Skeletal muscle tissue (tissue), 3 donors: ENCODE measurements at regions not wholly inside any gene's neighbourhood (a gene's known extent, or its start where the extent isn't known, plus 50 kb on each side); places are given as distances from the start of the nearest gene placed in this dataset.

Experiments
- H3K27ac ChIP-seq: one replicate; pipeline ENCODE4 v1.7.0; 2013; ENCODE audit warnings: mild to moderate bottlenecking, low read depth, low read length, inconsistent platforms
- H3K27me3 ChIP-seq, 3 donors: one replicate each; pipeline ENCODE4 v1.7.0; 2013; ENCODE audit warnings: low read length in 3 of 3; ENCODE audit not compliant: control insufficient read depth in 3 of 3, insufficient read depth in 3 of 3
- H3K36me3 ChIP-seq, 3 donors: one replicate each; pipeline ENCODE4 v1.7.0; 2013; ENCODE audit warnings: low read length in 3 of 3; ENCODE audit not compliant: control insufficient read depth in 3 of 3, insufficient read depth in 3 of 3
- H3K4me1 ChIP-seq, 3 donors: one replicate each; pipeline ENCODE4 v1.7.0; 2013; ENCODE audit warnings: low read length in 3 of 3, mild to moderate bottlenecking in 3 of 3; ENCODE audit not compliant: control insufficient read depth in 3 of 3, insufficient read depth in 3 of 3
- H3K4me3 ChIP-seq, 3 donors: one replicate each; pipeline ENCODE4 v1.7.0; 2013; ENCODE audit warnings: low read length in 3 of 3
- H3K9ac ChIP-seq, 3 donors: one replicate each; pipeline ENCODE4 v1.7.0; 2013; ENCODE audit warnings: low read length in 3 of 3, mild to moderate bottlenecking in 3 of 3, moderate library complexity in 2 of 3, low read depth in 1 of 3
- H3K9me3 ChIP-seq, 3 donors: one replicate each; pipeline ENCODE4 v1.7.0; 2013; ENCODE audit warnings: low read length in 3 of 3; ENCODE audit not compliant: control insufficient read depth in 3 of 3
- donor health status: Osteomylitis.

- Histone ChIP-seq H3K4me3 (no peak overlapping the region), H3K4me1 (peaks cover 0 to 2% (median 0%) of the 10 kb centered on the region in 3 donors), H3K36me3 (no peaks in the 10 kb centered on the region), H3K27me3 (no peaks in the 10 kb centered on the region), H3K27ac (no peak overlapping the region), H3K9me3 (no peaks in the 10 kb centered on the region), H3K9ac (no peak overlapping the region)
These were observed 295.4 kb upstream of the ZNF521 start for GRCh38 chr18:25647404-25647803.

- Histone ChIP-seq H3K27ac (no peak overlapping the region), H3K4me1 (peaks cover 0 to 2% (median 0%) of the 10 kb centered on the region in 3 donors), H3K4me3 (no peak overlapping the region), H3K9me3 (no peaks in the 10 kb centered on the region), H3K27me3 (no peaks in the 10 kb centered on the region), H3K36me3 (no peaks in the 10 kb centered on the region), H3K9ac (no peak overlapping the region)
These were observed 295.0 kb upstream of the ZNF521 start for GRCh38 chr18:25646971-25647370.

- no peaks in the 10 kb centered on the region for H3K27me3 ChIP-seq
- H3K9ac ChIP-seq = no peak overlapping the region
- H3K27ac ChIP-seq = no peak overlapping the region
- no peaks in the 10 kb centered on the region for H3K9me3 ChIP-seq
- no peaks in the 10 kb centered on the region for H3K4me1 ChIP-seq
- H3K36me3 ChIP-seq = no peaks in the 10 kb centered on the region
- no peak overlapping the region for H3K4me3 ChIP-seq
These were observed 287.6 kb upstream of the ZNF521 start for GRCh38 chr18:25639596-25639995.

GRCh38 chr18:25633563-25633962, 281.6 kb upstream of the ZNF521 start:
- Histone ChIP-seq H3K36me3 (no peaks in the 10 kb centered on the region), H3K27ac (no peak overlapping the region), H3K9me3 (no peaks in the 10 kb centered on the region), H3K27me3 (no peaks in the 10 kb centered on the region), H3K4me3 (no peak overlapping the region), H3K9ac (no peak overlapping the region), H3K4me1 (no peaks in the 10 kb centered on the region)

- Histone ChIP-seq H3K27ac (no peak overlapping the region), H3K27me3 (no peaks in the 10 kb centered on the region), H3K4me1 (no peaks in the 10 kb centered on the region), H3K9me3 (peaks cover 0 to 5% (median 2%) of the 10 kb centered on the region in 3 donors), H3K9ac (no peak overlapping the region), H3K36me3 (no peaks in the 10 kb centered on the region), H3K4me3 (no peak overlapping the region)
These were observed 278.7 kb upstream of the ZNF521 start for GRCh38 chr18:25630682-25631081.

GRCh38 chr18:25621682-25622081, 269.7 kb upstream of the ZNF521 start:
- Histone ChIP-seq H3K36me3 (no peaks in the 10 kb centered on the region), H3K4me3 (no peak overlapping the region), H3K4me1 (no peaks in the 10 kb centered on the region), H3K27me3 (no peaks in the 10 kb centered on the region), H3K9ac (no peak overlapping the region), H3K9me3 (peaks cover 0 to 8% (median 0%) of the 10 kb centered on the region in 3 donors), H3K27ac (no peak overlapping the region)

- Histone ChIP-seq H3K36me3 (no peaks in the 10 kb centered on the region), H3K4me1 (no peaks in the 10 kb centered on the region), H3K9me3 (peaks cover 0 to 8% (median 0%) of the 10 kb centered on the region in 3 donors), H3K27ac (no peak overlapping the region), H3K27me3 (no peaks in the 10 kb centered on the region), H3K9ac (no peak overlapping the region), H3K4me3 (no peak overlapping the region)
These were observed 269.2 kb upstream of the ZNF521 start for GRCh38 chr18:25621144-25621543.

GRCh38 chr18:25614168-25614567, 262.2 kb upstream of the ZNF521 start:
- Histone ChIP-seq H3K36me3 (no peaks in the 10 kb centered on the region), H3K9ac (no peak overlapping the region), H3K27me3 (no peaks in the 10 kb centered on the region), H3K9me3 (peaks cover 0 to 3% (median 0%) of the 10 kb centered on the region in 3 donors), H3K27ac (no peak overlapping the region), H3K4me3 (no peak overlapping the region), H3K4me1 (no peaks in the 10 kb centered on the region)

GRCh38 chr18:25612466-25612865, 260.5 kb upstream of the ZNF521 start:
- Histone ChIP-seq H3K27me3 (no peaks in the 10 kb centered on the region), H3K27ac (no peak overlapping the region), H3K36me3 (no peaks in the 10 kb centered on the region), H3K4me1 (no peaks in the 10 kb centered on the region), H3K9ac (no peak overlapping the region), H3K9me3 (peaks cover 0 to 3% (median 0%) of the 10 kb centered on the region in 3 donors), H3K4me3 (no peak overlapping the region)

- Histone ChIP-seq H3K4me1 (no peaks in the 10 kb centered on the region), H3K27me3 (no peaks in the 10 kb centered on the region)
These were observed 256.1 kb upstream of the ZNF521 start for GRCh38 chr18:25608091-25608490.

More at GRCh38 chr18:25608091-25608490, 256.1 kb upstream of the ZNF521 start:
- Histone ChIP-seq H3K4me3 (no peak overlapping the region), H3K36me3 (no peaks in the 10 kb centered on the region), H3K9ac (no peak overlapping the region), H3K27ac (no peak overlapping the region), H3K9me3 (no peaks in the 10 kb centered on the region)
